ENCODE measurements at regions not wholly inside any gene's neighbourhood (a gene's known extent, or its start where the extent isn't known, plus 50 kb on each side); places are given as distances from the start of the nearest gene placed in this dataset.

DNA sequence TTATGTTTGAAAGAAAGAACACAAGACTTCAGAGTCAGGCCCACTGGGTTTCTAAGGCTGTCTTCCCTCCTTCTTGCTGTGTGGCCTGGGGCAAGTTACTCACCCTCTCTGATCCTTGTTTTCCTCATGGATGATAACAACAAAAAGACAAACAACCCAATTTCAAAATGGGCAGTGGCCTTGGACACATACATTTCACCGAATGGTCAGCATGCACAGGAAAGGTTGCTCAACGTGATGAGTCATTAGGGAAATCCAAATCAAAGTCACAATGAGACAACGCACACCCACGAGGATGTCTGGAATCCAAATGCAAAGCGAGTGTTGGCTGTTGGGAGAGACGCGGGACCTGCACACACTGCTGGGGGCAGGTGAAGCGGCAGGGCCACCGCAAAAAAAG lies 50.8 kb upstream of the PPP2R2C start:
- H3K4me2 ChIP-seq (ENCODE audit: control insufficient read depth, insufficient read depth): no peak overlapping the region
- no peaks in the 10 kb centered on the region for H3K4me1 ChIP-seq (ENCODE audit: control insufficient read depth, insufficient read depth, low read length)
- FAIRE-seq (no peak), DNase-seq (ENCODE audit: low read depth, low spot score) (no peak), ATAC-seq (no peak)
- no peak overlapping the region for H3K27ac ChIP-seq (ENCODE audit: control insufficient read depth, insufficient read depth)
- RAD21 ChIA-PET (ENCODE audit: unreplicated experiment): no interaction called here
- H3K79me2 ChIP-seq (ENCODE audit: control insufficient read depth, insufficient read depth, low read length): no peaks in the 10 kb centered on the region
- POLR2A ChIA-PET: no interaction called here
- H4K20me1 ChIP-seq (ENCODE audit: control insufficient read depth, insufficient read depth): no peaks in the 10 kb centered on the region; the same call in none of the 2 replicates
- no peak overlapping the region for H3K4me3 ChIP-seq
- H3K27me3 ChIP-seq (replicated peaks in 1 of 2; ENCODE audit: control insufficient read depth in 2 of 2, insufficient read depth in 2 of 2, low read length in 1 of 2): peaks cover 0 to 2% of the 10 kb centered on the region in 2 experiments; a peak in 2 of 4 replicates
- no peak overlapping the region for H3K9ac ChIP-seq (ENCODE audit: control insufficient read depth, insufficient read depth, low read length)
- SMC1A ChIA-PET (ENCODE audit: uncharacterized antibody, unreplicated experiment): no interaction called here
- no TSS peak for BruUV-seq (replicated peaks)
- no peaks in the 10 kb centered on the region for H3K36me3 ChIP-seq (ENCODE audit: control insufficient read depth in 2 of 2, insufficient read depth in 2 of 2, low read length in 1 of 2)
- intact Hi-C loops (cut with micrococcal nuclease; ENCODE audit: unreplicated experiment) (no loop called here), in situ Hi-C loops (cut with MboI) (no loop called here)
- WGBS (ENCODE audit: insufficient coverage, insufficient replicate concordance, low lambda C conversion rate, missing lambda C conversion rate): 52% methylated on average over 9 of the region's 9 CpGs
- H2AFZ ChIP-seq (ENCODE audit: control insufficient read depth, low read depth, low read length): no peak overlapping the region
- no peaks in the 10 kb centered on the region; the same call in 2 of the 3 replicates for H3K9me3 ChIP-seq (replicated peaks; ENCODE audit: control insufficient read depth, insufficient read depth, low read length)
- CTCF ChIA-PET: no interaction called here
- TF ChIP-seq SREBF2 (IDR thresholded peaks at IDR 0.05; ENCODE audit: low read length): no peak
- TF ChIP-seq ZSCAN29 (IDR thresholded peaks at IDR 0.05): no peak
- no peak for TF ChIP-seq POLR2A (IDR thresholded peaks at IDR 0.05; ENCODE audit: low read depth, low read length)
- TF ChIP-seq FOS (IDR thresholded peaks at IDR 0.05; ENCODE audit: borderline replicate concordance, extremely low read depth, insufficient read length): no peak
- TF ChIP-seq SREBF1 (IDR thresholded peaks at IDR 0.05; ENCODE audit: low read length): no peak
- no peak for TF ChIP-seq CBX5 (IDR thresholded peaks at IDR 0.05; ENCODE audit: low read depth)
- TF ChIP-seq ZBTB33 (IDR thresholded peaks at IDR 0.05): no peak
- TF ChIP-seq EGR1 (IDR thresholded peaks at IDR 0.05; ENCODE audit: borderline replicate concordance in 1 of 2, low read depth in 2 of 2, low read length in 2 of 2): no peak
- no peak for TF ChIP-seq CUX1 (IDR thresholded peaks at IDR 0.05; ENCODE audit: insufficient replicate concordance, low read depth, low read length)
- no peak for TF ChIP-seq MXI1 (IDR thresholded peaks at IDR 0.05; ENCODE audit: low read depth, low read length)
- TF ChIP-seq JUNB (IDR thresholded peaks at IDR 0.05): no peak
- TF ChIP-seq CHD2 (IDR thresholded peaks at IDR 0.05; ENCODE audit: borderline replicate concordance, low read depth, low read length): no peak
- no peak for TF ChIP-seq BCL11A (IDR thresholded peaks at IDR 0.05; ENCODE audit: low read depth, low read length)
- TF ChIP-seq USF1 (IDR thresholded peaks at IDR 0.05; ENCODE audit: borderline replicate concordance, extremely low read length, insufficient read depth, low read depth, low read length): no peak
- no peak for TF ChIP-seq NBN (IDR thresholded peaks at IDR 0.05)
- no peak for TF ChIP-seq NR2C2 (IDR thresholded peaks at IDR 0.05; ENCODE audit: borderline replicate concordance, control insufficient read depth, insufficient read length, low read depth)
- TF ChIP-seq, protein P1, sequence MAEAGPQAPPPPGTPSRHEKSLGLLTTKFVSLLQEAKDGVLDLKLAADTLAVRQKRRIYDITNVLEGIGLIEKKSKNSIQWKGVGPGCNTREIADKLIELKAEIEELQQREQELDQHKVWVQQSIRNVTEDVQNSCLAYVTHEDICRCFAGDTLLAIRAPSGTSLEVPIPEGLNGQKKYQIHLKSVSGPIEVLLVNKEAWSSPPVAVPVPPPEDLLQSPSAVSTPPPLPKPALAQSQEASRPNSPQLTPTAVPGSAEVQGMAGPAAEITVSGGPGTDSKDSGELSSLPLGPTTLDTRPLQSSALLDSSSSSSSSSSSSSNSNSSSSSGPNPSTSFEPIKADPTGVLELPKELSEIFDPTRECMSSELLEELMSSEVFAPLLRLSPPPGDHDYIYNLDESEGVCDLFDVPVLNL (IDR thresholded peaks at IDR 0.05; ENCODE audit: low read depth, low read length): no peak
